ENCODE measurements at regions not wholly inside any gene's neighbourhood (a gene's known extent, or its start where the extent isn't known, plus 50 kb on each side); places are given as distances from the start of the nearest gene placed in this dataset.

DNA sequence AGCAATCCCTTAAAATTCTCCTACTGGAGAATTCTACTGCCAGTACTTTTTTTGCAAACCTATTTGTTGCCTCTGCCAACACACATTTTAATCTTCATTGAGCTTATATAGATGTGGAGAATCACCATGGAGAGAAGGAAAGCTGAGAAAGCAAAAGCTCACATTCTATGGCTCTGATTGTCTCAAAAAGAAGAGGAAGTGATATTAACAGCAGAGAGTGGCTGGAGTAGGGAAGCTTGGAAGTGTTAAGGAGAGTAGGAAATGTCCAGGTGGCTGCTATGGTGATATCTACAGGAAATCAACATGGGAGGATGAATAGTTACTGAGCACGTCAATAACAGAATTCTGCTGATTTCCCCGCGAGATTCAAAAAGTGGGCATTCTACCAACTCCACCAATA, 78.8 kb upstream of the TDRD3 start:
- TF ChIP-seq NFIC (IDR thresholded peaks at IDR 0.05) = no peak
- no peak for TF ChIP-seq TEAD4 (IDR thresholded peaks at IDR 0.05)

DNA sequence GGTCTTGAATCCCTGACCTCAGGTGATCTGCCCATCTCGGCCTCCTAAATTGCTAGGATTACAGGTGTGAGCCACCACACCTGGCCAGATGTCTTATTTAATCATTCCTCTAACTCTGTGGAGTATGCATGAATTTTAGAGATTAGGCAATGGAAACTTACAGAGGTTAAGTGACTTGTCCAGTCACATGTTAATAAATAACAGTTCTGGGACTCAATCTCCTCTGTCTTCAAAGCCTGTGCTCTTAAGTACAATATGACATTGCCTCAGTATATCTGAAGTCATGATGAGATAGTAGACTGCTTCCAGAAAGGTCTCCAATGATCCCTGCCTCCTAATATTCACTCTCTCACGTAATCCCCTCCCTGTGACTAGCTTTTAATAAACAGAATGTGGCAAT, 72.9 kb upstream of the TDRD3 start:
- TF ChIP-seq TCF12 (IDR thresholded peaks at IDR 0.05; ENCODE audit: low read depth) (no peak), EP300 (IDR thresholded peaks at IDR 0.05; ENCODE audit: borderline replicate concordance) (no peak), CREB1 (IDR thresholded peaks at IDR 0.05; ENCODE audit: low read depth) (no peak), ZBTB7A (IDR thresholded peaks at IDR 0.05; ENCODE audit: low read depth) (no peak), FOXM1 (IDR thresholded peaks at IDR 0.05; ENCODE audit: borderline replicate concordance, low read depth) (no peak)

DNA sequence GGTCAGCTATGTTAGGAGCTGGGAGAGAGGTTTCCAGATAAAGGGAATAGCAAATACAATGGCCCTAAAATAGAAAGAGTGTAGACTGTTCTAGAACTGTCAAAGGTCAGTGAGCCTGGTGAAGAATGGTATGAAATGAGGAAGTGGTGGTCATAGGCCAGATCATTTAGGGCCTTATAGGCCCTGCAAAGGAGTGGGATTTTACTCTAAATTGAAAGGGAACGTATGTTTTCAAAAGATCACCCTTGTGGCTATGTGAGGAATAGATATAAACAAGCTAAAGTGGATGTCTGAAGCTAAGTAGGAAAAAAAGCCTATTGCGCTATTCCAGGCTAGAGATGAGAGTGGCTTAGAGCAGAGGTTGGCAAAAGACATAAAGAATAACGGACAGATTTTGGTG, 70.7 kb upstream of the TDRD3 start:
- no peak for TF ChIP-seq CEBPB (IDR thresholded peaks at IDR 0.05)

DNA sequence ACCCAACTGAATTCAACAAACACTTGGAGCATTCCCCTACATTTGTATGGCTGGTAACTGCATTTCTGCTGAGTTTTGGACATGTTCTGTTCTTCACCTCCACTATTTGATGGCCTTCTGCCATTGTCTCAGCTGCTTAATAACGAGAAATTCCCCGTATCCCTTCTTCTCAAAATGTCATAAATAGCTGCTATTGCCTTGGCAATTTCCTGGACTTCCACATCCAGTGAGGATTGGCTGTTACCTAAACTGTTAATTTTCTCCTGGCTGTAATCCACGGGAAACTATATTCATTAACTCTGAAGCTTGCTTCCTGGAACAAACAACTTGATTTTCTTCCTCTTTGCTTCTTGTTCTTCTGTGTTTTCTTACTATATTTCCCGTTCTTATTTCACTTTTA, 69.5 kb upstream of the TDRD3 start:
- TF ChIP-seq CREB1 (IDR thresholded peaks at IDR 0.05; ENCODE audit: low read depth) = no peak
- TF ChIP-seq TEAD4 (IDR thresholded peaks at IDR 0.05) = no peak
- TF ChIP-seq, protein P1, sequence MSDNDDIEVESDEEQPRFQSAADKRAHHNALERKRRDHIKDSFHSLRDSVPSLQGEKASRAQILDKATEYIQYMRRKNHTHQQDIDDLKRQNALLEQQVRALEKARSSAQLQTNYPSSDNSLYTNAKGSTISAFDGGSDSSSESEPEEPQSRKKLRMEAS (IDR thresholded peaks at IDR 0.05) = no peak
- TF ChIP-seq ZBTB7A (IDR thresholded peaks at IDR 0.05; ENCODE audit: low read depth) = no peak
- TF ChIP-seq RAD21 (IDR thresholded peaks at IDR 0.05; ENCODE audit: low read depth) = no peak
- TF ChIP-seq, protein P2, sequence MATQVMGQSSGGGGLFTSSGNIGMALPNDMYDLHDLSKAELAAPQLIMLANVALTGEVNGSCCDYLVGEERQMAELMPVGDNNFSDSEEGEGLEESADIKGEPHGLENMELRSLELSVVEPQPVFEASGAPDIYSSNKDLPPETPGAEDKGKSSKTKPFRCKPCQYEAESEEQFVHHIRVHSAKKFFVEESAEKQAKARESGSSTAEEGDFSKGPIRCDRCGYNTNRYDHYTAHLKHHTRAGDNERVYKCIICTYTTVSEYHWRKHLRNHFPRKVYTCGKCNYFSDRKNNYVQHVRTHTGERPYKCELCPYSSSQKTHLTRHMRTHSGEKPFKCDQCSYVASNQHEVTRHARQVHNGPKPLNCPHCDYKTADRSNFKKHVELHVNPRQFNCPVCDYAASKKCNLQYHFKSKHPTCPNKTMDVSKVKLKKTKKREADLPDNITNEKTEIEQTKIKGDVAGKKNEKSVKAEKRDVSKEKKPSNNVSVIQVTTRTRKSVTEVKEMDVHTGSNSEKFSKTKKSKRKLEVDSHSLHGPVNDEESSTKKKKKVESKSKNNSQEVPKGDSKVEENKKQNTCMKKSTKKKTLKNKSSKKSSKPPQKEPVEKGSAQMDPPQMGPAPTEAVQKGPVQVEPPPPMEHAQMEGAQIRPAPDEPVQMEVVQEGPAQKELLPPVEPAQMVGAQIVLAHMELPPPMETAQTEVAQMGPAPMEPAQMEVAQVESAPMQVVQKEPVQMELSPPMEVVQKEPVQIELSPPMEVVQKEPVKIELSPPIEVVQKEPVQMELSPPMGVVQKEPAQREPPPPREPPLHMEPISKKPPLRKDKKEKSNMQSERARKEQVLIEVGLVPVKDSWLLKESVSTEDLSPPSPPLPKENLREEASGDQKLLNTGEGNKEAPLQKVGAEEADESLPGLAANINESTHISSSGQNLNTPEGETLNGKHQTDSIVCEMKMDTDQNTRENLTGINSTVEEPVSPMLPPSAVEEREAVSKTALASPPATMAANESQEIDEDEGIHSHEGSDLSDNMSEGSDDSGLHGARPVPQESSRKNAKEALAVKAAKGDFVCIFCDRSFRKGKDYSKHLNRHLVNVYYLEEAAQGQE (IDR thresholded peaks at IDR 0.05; ENCODE audit: low read depth) = no peak
- TF ChIP-seq TCF12 (IDR thresholded peaks at IDR 0.05; ENCODE audit: low read depth) = no peak
- no peak for TF ChIP-seq YY1 (IDR thresholded peaks at IDR 0.05; ENCODE audit: low read depth)
- no peak for TF ChIP-seq EGR1 (IDR thresholded peaks at IDR 0.05)
- TF ChIP-seq EP300 (IDR thresholded peaks at IDR 0.05; ENCODE audit: borderline replicate concordance) = no peak
- TF ChIP-seq, protein P3, sequence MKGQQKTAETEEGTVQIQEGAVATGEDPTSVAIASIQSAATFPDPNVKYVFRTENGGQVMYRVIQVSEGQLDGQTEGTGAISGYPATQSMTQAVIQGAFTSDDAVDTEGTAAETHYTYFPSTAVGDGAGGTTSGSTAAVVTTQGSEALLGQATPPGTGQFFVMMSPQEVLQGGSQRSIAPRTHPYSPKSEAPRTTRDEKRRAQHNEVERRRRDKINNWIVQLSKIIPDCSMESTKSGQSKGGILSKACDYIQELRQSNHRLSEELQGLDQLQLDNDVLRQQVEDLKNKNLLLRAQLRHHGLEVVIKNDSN (IDR thresholded peaks at IDR 0.05) = no peak
- TF ChIP-seq CEBPB (IDR thresholded peaks at IDR 0.05) = no peak
- TF ChIP-seq TAF1 (IDR thresholded peaks at IDR 0.05; ENCODE audit: low read depth) = no peak
- no peak for TF ChIP-seq FOXM1 (IDR thresholded peaks at IDR 0.05; ENCODE audit: borderline replicate concordance, low read depth)
- no peak for TF ChIP-seq NFIC (IDR thresholded peaks at IDR 0.05)

DNA sequence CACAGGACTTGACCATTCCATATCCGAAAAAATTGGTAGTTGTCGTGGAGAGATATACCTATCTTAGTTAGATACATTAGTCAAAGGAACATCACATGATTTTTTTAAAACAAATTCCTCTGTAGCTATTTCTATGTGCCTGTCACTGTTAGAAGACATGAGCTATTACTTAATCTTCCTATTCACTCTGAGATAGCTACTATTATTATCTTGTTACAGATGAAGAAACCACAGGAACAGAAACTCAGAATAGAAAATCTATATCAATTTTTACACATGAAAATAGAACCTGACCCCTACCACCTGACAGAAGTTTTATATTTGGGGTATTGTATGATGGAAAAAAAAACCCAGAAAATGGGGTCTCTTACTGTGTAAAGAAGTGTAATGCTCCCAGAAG, 68.9 kb upstream of the TDRD3 start:
- no peak for TF ChIP-seq ZBTB7A (IDR thresholded peaks at IDR 0.05; ENCODE audit: low read depth)
- no peak for TF ChIP-seq TAF1 (IDR thresholded peaks at IDR 0.05; ENCODE audit: low read depth)
- no peak for TF ChIP-seq RAD21 (IDR thresholded peaks at IDR 0.05; ENCODE audit: low read depth)
- TF ChIP-seq EGR1 (IDR thresholded peaks at IDR 0.05) = no peak
- TF ChIP-seq, protein P3 (IDR thresholded peaks at IDR 0.05) = no peak
- no peak for TF ChIP-seq NFIC (IDR thresholded peaks at IDR 0.05)
- TF ChIP-seq, protein P1 (IDR thresholded peaks at IDR 0.05) = no peak
- no peak for TF ChIP-seq EP300 (IDR thresholded peaks at IDR 0.05; ENCODE audit: borderline replicate concordance)
- TF ChIP-seq YY1 (IDR thresholded peaks at IDR 0.05; ENCODE audit: low read depth) = no peak
- no peak for TF ChIP-seq CREB1 (IDR thresholded peaks at IDR 0.05; ENCODE audit: low read depth)
- TF ChIP-seq FOXM1 (IDR thresholded peaks at IDR 0.05; ENCODE audit: borderline replicate concordance, low read depth) = no peak
- TF ChIP-seq CEBPB (IDR thresholded peaks at IDR 0.05) = no peak
- TF ChIP-seq, protein P2 (IDR thresholded peaks at IDR 0.05; ENCODE audit: low read depth) = no peak
- TF ChIP-seq TEAD4 (IDR thresholded peaks at IDR 0.05) = no peak
- TF ChIP-seq TCF12 (IDR thresholded peaks at IDR 0.05; ENCODE audit: low read depth) = no peak

DNA sequence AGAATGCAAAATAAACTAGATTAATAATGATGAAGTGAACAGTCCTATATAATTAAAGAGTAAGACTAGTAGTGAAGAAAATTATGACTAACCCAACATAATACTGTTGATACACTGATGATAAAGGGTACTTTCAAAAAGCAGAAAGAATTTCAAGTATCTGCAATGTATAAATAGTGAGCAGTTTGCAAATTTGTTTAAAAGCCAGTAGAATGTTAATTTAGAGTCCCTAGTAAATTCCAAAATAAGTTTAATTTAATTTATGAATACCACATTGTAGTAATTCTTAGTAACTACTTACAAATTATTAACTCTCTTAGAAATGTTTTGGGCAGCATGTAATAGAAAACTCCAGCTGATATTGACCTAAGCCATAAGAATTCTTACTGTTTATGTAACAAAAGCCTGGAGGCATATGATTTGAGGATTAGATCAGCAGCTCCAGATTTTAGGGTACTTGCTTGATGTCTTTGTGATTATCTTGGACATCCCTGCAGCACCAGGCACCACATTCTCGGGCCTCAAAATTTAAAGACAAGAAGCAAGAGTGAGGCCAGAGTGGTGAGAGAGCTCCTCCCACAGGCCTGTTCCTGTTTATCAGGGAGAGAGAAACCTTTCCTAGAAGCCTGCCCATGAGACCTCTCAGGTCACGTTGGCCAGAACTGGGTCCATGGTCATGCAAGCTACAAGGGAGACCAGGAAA, 67.6 kb upstream of the TDRD3 start:
- TF ChIP-seq EP300 (IDR thresholded peaks at IDR 0.05; ENCODE audit: borderline replicate concordance) (no peak), RAD21 (IDR thresholded peaks at IDR 0.05; ENCODE audit: low read depth) (peak; percentile 92)

Data from Ishikawa (cell line).